Muscle of leg (tissue), 3 donors: ENCODE measurements at regions not wholly inside any gene's neighbourhood (a gene's known extent, or its start where the extent isn't known, plus 50 kb on each side); places are given as distances from the start of the nearest gene placed in this dataset.

ENCODE experiments used
- DNase-seq: peaks from one replicate; pipeline ENCODE4 v3.0.0; 2013
- H3K27ac ChIP-seq: one replicate; pipeline ENCODE4 v1.5.1; 2013; ENCODE audit warnings: mild to moderate bottlenecking, low read length, control low read depth
- H3K27me3 ChIP-seq: one replicate; pipeline ENCODE4 v1.6.1; 2013; ENCODE audit warnings: low read length; ENCODE audit not compliant: control insufficient read depth, insufficient read depth
- H3K36me3 ChIP-seq: one replicate; pipeline ENCODE4 v1.6.1; 2013; ENCODE audit warnings: low read length; ENCODE audit not compliant: control insufficient read depth, insufficient read depth
- H3K4me1 ChIP-seq: one replicate; pipeline ENCODE4 v1.6.1; 2013; ENCODE audit warnings: low read length; ENCODE audit not compliant: control insufficient read depth, insufficient read depth
- H3K4me3 ChIP-seq: one replicate; pipeline ENCODE4 v1.5.1; 2013; ENCODE audit warnings: low read length, control low read depth
- H3K9me3 ChIP-seq: replicated peaks from 2 replicates; pipeline ENCODE4 v1.6.1; 2013; ENCODE audit warnings: low read depth, low read length; ENCODE audit not compliant: control insufficient read depth
- WGBS: methylation state at CpG from one replicate; pipeline ENCODE4 v1.1.5; 2013; ENCODE audit warnings: missing lambda C conversion rate; ENCODE audit not compliant: insufficient coverage; 5-methylcytosine and 5-hydroxymethylcytosine counted together

DNA sequence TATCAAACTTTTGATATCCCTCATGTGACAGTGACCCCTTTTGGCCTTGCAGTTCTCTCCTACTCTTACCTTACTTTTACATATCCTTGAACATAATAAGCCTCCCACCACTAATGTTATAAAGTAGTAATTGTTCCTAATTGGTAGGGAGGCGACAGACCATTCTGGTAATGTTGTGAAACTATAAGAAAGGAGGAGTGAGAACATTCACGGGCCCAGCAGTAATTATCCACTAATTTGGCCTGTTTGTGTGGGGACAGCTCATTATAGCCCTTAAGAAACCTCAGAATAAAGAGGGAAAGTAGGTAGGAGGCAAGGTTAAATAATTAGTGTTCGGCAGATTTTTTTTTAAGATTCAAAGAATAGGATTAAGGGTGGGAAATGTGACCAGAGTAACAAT, 1046.5 kb upstream of the ARRDC3 start:
- Histone ChIP-seq H3K4me3 (no peak overlapping the region), H3K9me3 (peaks cover 2% of the 10 kb centered on the region), H3K27ac (no peak overlapping the region), H3K27me3 (no peaks in the 10 kb centered on the region), H3K4me1 (no peaks in the 10 kb centered on the region), H3K36me3 (no peaks in the 10 kb centered on the region)
- WGBS = 40% methylated on average over 1 of the region's 3 CpGs
- DNase-seq = no peak

DNA sequence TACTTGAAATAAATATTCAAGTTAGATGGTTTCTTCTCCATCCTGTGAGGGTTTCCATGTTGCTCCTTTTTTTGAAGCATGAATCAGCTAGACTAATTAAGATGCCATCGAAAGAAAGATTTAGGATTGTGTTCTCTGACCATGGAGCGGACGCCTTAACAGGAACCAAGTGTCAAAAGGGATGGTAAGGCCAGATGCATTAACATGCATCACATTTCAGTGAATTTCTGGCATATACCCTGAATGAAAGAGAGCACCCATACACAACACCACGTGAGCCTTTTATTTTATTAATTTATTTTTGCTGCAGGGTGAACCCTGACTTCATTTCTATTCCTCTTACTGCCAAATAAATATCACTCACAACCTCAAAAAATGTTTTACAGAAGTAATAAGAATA, 1045.3 kb upstream of the ARRDC3 start:
- no CpG with 5 or more reads among the region's 4 CpGs for WGBS
- H3K27ac ChIP-seq = no peak overlapping the region
- no peaks in the 10 kb centered on the region for H3K36me3 ChIP-seq
- no peak for DNase-seq
- no peak overlapping the region for H3K4me3 ChIP-seq
- no peaks in the 10 kb centered on the region for H3K4me1 ChIP-seq
- no peaks in the 10 kb centered on the region for H3K27me3 ChIP-seq
- peaks cover 7% of the 10 kb centered on the region for H3K9me3 ChIP-seq

- no peak overlapping the region for H3K4me3 ChIP-seq
- no peaks in the 10 kb centered on the region for H3K36me3 ChIP-seq
- no peak for DNase-seq
- peaks cover 17% of the 10 kb centered on the region for H3K9me3 ChIP-seq
- H3K27me3 ChIP-seq = no peaks in the 10 kb centered on the region
- no peaks in the 10 kb centered on the region for H3K4me1 ChIP-seq
- WGBS = no CpG with 5 or more reads among the region's 1 CpG
- H3K27ac ChIP-seq = no peak overlapping the region
These were observed 1041.8 kb upstream of the ARRDC3 start for GRCh38 chr5:92424785-92425426.

GRCh38 chr5:92421942-92422341, 1038.8 kb upstream of the ARRDC3 start:
- H3K4me1 ChIP-seq = no peaks in the 10 kb centered on the region
- H3K27ac ChIP-seq = no peak overlapping the region
- no peaks in the 10 kb centered on the region for H3K27me3 ChIP-seq
- no peaks in the 10 kb centered on the region for H3K36me3 ChIP-seq
- no CpG with 5 or more reads among the region's 1 CpG for WGBS
- H3K4me3 ChIP-seq = no peak overlapping the region
- peaks cover 16% of the 10 kb centered on the region for H3K9me3 ChIP-seq
- DNase-seq = no peak

- no peaks in the 10 kb centered on the region for H3K4me1 ChIP-seq
- DNase-seq = peak; percentile 83
- H3K9me3 ChIP-seq = peaks cover 15% of the 10 kb centered on the region
- H3K27ac ChIP-seq = no peak overlapping the region
- H3K4me3 ChIP-seq = no peak overlapping the region
- H3K27me3 ChIP-seq = no peaks in the 10 kb centered on the region
- no peaks in the 10 kb centered on the region for H3K36me3 ChIP-seq
These were observed 1038.1 kb upstream of the ARRDC3 start for GRCh38 chr5:92421196-92421595.

DNA sequence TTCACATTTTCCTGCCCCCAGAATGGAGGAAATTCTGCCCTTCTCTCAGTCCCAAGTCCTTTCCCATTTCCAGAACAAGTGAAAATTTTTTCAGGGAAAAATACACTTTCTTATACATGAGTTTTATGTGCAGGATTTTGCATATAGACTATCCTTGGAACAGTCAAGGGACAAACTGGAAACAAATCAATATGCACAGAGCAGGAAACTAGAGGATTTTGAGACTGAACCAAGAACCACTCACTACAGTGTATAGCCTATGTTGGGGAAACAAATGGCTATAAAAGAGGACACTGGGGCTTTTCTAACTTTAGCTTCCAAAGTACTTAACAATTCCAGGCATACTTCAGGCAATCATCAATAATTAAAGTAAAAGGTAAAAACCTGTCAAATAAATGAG, 1036.1 kb upstream of the ARRDC3 start:
- peak; percentile 68 for DNase-seq
- H3K9me3 ChIP-seq = peaks cover 15% of the 10 kb centered on the region
- no peaks in the 10 kb centered on the region for H3K36me3 ChIP-seq
- no peak overlapping the region for H3K4me3 ChIP-seq
- no peaks in the 10 kb centered on the region for H3K27me3 ChIP-seq
- no peaks in the 10 kb centered on the region for H3K4me1 ChIP-seq
- no peak overlapping the region for H3K27ac ChIP-seq

DNA sequence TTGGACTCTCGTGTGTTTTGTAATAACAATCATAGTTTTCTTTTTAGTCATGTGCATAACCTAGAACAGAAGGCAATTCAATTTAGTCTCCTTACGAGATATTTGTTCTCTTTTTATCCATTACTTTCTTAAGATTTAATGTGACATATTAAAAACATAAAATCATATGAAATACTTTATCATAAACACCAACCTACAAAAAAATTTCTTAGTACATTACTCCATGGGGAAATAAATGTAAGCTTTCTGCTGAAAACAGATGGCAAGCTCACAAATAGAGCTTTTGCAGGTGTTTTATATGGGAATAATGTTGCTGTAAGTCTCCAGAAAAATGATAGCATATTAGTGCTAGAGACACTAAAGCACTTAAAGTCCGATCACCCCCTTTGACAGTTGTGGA, 1035.2 kb upstream of the ARRDC3 start:
- no CpG with 5 or more reads among the region's 3 CpGs for WGBS
- Histone ChIP-seq H3K4me1 (no peaks in the 10 kb centered on the region), H3K4me3 (no peak overlapping the region), H3K36me3 (no peaks in the 10 kb centered on the region), H3K27ac (no peak overlapping the region), H3K9me3 (peaks cover 9% of the 10 kb centered on the region), H3K27me3 (no peaks in the 10 kb centered on the region)
- DNase-seq = peak; percentile 68

DNA sequence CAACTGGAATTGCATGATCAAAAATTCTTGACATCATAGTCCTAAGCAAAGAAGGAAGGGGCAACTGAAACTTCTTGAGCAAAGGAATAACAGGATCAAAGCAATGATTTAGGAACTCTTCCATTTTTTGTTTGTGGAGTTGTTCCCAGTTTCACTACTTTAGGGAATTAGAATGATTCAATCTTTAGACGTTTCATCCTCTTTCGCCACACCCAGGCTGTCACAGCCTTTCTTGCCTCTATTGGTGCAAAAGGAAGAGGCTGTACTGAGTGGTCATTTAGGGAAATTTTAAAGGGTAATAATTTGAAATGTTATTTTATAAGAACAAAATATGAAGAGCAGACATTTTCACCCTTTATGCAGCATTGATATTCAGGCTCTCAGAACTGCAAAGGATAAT, 1026.0 kb upstream of the ARRDC3 start:
- Histone ChIP-seq H3K27ac (no peak overlapping the region), H3K9me3 (no peaks in the 10 kb centered on the region), H3K27me3 (no peaks in the 10 kb centered on the region), H3K4me1 (no peaks in the 10 kb centered on the region), H3K4me3 (no peak overlapping the region), H3K36me3 (no peaks in the 10 kb centered on the region)
- DNase-seq = peak; percentile 49
- no CpG with 5 or more reads among the region's 2 CpGs for WGBS

DNA sequence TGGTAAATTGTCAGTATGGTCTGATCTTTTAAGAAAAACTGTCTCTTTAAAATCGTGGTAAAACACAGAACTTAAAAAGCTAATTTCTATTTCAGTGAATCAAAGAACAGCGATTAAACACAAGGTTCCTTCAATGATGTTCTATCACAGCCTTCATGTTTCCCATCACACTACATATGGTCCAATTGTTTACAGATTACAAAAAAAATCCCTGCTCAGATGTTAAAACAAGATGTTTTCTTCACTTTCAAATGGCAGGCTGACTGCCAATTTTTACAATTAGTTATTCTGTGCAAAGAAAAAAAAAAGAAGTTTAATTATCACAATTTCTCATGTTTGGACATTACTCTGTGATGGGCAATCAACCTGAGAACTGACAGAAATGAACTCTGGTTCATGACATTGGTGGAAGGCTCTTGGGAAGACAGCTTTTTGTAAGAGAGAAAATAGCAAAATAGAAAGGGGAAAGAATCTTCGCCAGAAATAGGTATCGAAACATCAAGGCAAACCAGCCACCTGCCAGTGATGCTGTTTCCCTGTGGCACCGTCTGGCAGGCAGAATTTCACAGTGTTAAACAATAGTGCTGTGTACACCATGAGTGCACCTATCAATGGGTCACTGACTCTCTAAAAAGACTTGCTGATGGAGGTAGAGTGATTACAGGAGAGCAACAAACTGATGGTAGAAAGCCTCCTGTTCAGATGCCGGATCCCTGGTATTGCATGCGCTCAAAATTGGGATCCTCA, 1020.0 kb upstream of the ARRDC3 start:
- 86% methylated on average over 4 of the region's 7 CpGs for WGBS

DNA sequence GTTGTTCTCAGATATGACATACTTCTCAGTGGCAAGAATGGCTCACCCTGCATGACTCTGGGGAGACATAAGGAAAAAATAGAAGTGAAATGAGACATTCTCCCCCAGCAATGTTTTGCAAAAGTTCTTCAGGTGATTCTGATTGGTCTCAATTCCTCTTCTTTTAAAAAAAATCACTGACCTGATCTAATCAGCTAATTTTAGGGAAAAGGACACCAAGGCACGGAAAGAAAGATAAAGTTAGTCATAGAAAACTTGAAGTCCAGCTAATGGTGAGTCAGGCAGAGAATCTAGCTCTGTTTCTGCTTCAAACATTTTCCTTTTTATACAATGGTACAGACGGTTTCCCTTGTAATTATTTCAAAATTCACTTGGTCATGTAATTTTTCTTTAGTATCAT, 1018.9 kb upstream of the ARRDC3 start:
- WGBS = no CpG with 5 or more reads among the region's 2 CpGs
- Histone ChIP-seq H3K9me3 (no peaks in the 10 kb centered on the region), H3K4me1 (no peaks in the 10 kb centered on the region), H3K36me3 (no peaks in the 10 kb centered on the region), H3K27me3 (no peaks in the 10 kb centered on the region), H3K4me3 (no peak overlapping the region), H3K27ac (no peak overlapping the region)
- DNase-seq = no peak

More for the DNA sequence above, 1020.0 kb upstream of the ARRDC3 start:
- no peak overlapping the region for H3K27ac ChIP-seq
- no peaks in the 10 kb centered on the region for H3K4me1 ChIP-seq
- H3K4me3 ChIP-seq = no peak overlapping the region
- no peaks in the 10 kb centered on the region for H3K9me3 ChIP-seq
- H3K36me3 ChIP-seq = no peaks in the 10 kb centered on the region
- H3K27me3 ChIP-seq = no peaks in the 10 kb centered on the region
- DNase-seq = no peak
